ENCODE measurements at regions not wholly inside any gene's neighbourhood (a gene's known extent, or its start where the extent isn't known, plus 50 kb on each side); places are given as distances from the start of the nearest gene placed in this dataset.
"Not testable (repeated sequence)": the region's sequence is repeated elsewhere in the genome, so short reads cannot be mapped to it uniquely, and the experiment has no call there.

DNA sequence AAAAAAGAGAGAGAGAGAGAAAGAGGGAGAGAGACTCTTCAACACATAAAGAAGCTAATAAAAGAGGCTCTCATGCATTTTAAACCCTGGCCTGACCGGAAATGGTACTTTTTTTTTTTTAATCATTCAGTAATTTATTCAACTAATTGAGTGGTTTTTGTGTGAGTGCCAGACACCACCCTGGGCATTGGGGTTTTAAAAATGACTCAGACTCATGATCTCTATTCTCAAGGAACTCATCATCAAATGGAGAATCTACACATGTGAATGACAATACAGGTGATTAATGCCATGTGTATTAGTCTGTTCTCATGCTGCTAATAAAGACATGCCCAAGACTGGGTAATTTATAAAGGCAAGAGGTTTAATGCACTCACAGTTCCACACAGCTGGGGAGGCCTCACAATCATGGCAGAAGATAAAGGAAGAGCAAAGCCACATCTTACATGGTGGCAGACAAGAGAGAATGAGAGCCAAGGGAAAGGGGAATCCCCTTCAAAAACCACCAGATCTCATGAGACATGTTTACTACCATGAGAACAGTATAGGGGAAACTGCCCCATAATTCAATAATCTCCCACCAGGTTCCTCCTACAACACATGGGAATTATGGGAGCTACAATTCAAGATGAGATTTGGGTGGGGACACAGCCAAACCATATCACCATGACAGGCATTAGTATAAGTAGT lies 158.5 kb upstream of the AUTS2 start:
- TF ChIP-seq, protein P1, sequence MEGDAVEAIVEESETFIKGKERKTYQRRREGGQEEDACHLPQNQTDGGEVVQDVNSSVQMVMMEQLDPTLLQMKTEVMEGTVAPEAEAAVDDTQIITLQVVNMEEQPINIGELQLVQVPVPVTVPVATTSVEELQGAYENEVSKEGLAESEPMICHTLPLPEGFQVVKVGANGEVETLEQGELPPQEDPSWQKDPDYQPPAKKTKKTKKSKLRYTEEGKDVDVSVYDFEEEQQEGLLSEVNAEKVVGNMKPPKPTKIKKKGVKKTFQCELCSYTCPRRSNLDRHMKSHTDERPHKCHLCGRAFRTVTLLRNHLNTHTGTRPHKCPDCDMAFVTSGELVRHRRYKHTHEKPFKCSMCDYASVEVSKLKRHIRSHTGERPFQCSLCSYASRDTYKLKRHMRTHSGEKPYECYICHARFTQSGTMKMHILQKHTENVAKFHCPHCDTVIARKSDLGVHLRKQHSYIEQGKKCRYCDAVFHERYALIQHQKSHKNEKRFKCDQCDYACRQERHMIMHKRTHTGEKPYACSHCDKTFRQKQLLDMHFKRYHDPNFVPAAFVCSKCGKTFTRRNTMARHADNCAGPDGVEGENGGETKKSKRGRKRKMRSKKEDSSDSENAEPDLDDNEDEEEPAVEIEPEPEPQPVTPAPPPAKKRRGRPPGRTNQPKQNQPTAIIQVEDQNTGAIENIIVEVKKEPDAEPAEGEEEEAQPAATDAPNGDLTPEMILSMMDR (IDR thresholded peaks at IDR 0.05) = no peak
- H3K9me3 ChIP-seq = no peaks in the 10 kb centered on the region
- intact Hi-C loops (cut with DNase I; ENCODE audit: low total_unique reads) = no loop called here
- peaks cover 0 to 7% of the 10 kb centered on the region in 2 donors for H3K27me3 ChIP-seq
- H3K27ac ChIP-seq = no peak overlapping the region
- H3K4me3 ChIP-seq = no peak overlapping the region
- no peaks in the 10 kb centered on the region for H3K36me3 ChIP-seq
- no peak for DNase-seq
- no peaks in the 10 kb centered on the region for H3K4me1 ChIP-seq

DNA sequence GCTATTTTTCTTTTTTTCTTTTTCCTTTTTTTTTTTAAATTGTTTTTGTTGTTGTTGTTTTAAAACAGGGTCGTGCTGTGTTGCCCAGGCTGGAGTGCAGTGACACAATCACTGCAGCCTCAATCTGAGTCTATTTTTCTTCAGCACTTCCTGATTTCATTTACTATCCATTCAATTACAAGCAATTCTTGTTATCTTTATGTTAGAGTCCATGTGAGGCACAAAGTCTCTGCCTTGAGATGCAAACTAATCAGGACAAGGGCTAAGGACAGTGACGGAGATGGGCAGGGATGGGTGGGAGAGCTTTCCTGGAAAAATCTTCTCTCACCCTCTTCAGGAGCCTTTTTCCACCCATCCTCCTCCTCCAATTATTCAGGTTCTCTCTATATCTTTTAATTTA lies 157.3 kb upstream of the AUTS2 start:
- intact Hi-C loops (cut with DNase I; ENCODE audit: low total_unique reads) = no loop called here
- Histone ChIP-seq H3K27ac (no peak overlapping the region), H3K27me3 (peaks cover 0 to 4% of the 10 kb centered on the region in 2 donors), H3K36me3 (no peaks in the 10 kb centered on the region), H3K4me3 (no peak overlapping the region), H3K4me1 (no peaks in the 10 kb centered on the region), H3K9me3 (no peaks in the 10 kb centered on the region)
- TF ChIP-seq, protein P1 (IDR thresholded peaks at IDR 0.05) = no peak
- no peak for DNase-seq

DNA sequence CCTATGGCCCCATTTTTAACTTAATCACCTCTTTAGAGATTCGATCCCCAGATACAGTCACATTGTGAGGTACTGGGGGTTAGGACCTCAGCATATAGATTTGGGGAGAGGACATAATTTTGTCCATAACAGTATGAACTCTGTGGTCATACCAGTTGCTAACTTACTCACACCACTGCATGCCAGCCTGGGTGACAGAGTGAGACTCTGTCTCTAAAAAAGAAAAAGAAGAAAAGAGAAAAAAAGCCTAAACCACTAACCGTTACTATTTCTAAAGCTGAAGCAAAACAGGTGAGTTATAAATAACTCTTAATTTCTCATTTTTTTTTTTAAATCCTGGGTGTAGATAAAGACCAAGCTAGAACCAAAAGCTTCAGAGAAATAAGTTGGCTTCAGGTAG lies 155.1 kb upstream of the AUTS2 start:
- TF ChIP-seq, protein P1 (IDR thresholded peaks at IDR 0.05) = no peak
- no peak overlapping the region for H3K27ac ChIP-seq
- peaks cover 0 to 9% of the 10 kb centered on the region in 2 donors for H3K27me3 ChIP-seq
- intact Hi-C loops (cut with DNase I; ENCODE audit: low total_unique reads) = no loop called here
- H3K4me1 ChIP-seq = no peaks in the 10 kb centered on the region
- no peak overlapping the region for H3K4me3 ChIP-seq
- H3K36me3 ChIP-seq = no peaks in the 10 kb centered on the region
- H3K9me3 ChIP-seq = no peaks in the 10 kb centered on the region
- DNase-seq = no peak

DNA sequence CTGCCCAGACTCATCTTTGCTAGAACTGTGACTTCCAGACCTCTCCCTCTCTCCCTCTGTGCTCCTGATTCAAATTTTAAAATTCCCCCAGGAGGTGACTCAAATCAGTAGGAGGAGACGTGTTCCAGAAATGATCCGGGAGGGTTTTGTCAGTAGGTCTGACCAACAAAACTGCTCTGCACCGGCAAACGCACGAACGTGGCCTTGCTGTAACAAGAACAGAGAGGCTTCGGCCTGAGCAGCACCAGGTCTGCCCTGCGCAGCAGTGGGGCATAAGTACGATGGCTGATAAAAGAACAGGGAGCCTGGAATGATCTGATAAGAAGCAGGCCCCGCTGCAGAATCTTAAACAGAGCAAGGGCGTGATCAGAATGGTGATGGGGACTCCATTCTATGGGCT lies 152.7 kb upstream of the AUTS2 start:
- no peaks in the 10 kb centered on the region for H3K4me1 ChIP-seq
- intact Hi-C loops (cut with DNase I; ENCODE audit: low total_unique reads) = no loop called here
- no peaks in the 10 kb centered on the region for H3K36me3 ChIP-seq
- H3K27ac ChIP-seq = no peak overlapping the region
- no peak overlapping the region for H3K4me3 ChIP-seq
- no peaks in the 10 kb centered on the region for H3K9me3 ChIP-seq
- TF ChIP-seq, protein P1 (IDR thresholded peaks at IDR 0.05) = no peak
- DNase-seq = no peak
- peaks cover 0 to 9% of the 10 kb centered on the region in 2 donors for H3K27me3 ChIP-seq

DNA sequence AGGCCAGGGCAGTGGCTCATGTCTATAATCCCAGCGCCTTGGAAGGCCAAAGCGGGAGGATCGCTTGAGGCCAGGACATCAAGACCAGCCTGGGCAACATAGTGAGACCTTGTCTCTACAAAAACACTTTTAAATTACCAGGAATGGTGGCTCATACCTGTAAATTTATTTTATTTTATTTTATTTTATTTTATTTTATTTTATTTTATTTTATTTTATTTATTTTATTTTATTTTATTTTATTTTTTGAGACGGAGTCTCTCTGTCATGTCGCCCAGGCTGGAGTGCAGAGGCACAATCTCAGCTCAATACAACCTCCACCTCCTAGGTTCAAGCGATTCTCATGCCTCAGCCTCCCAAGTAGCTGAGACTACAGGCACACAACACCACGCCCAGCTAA lies 152.1 kb upstream of the AUTS2 start:
- H3K36me3 ChIP-seq; H3K4me1 ChIP-seq; H3K27me3 ChIP-seq; H3K27ac ChIP-seq; H3K9me3 ChIP-seq; H3K4me3 ChIP-seq; DNase-seq; intact Hi-C loops (cut with DNase I; ENCODE audit: low total_unique reads): not testable (repeated sequence)

DNA sequence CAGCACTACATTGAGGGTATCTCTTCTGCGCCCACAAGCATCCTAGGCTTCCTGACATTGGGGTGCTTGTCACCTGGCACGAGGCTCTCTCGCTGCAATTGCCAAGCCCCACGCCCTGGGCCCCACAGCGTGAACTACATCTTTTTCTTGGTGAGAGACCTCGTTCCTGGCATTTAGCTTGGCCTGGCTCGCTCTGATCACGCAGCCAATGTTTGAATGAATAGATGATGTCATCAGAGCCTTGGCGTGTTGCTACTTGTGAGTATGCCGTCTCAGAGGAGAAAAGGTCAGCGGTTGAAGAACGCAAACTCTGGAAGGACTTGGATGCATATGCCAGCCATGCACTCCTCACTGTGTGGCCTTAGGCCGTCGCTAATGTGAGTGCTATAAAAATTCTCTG lies 150.2 kb upstream of the AUTS2 start:
- Histone ChIP-seq H3K9me3 (no peaks in the 10 kb centered on the region), H3K27ac (no peak overlapping the region), H3K4me1 (no peaks in the 10 kb centered on the region), H3K36me3 (no peaks in the 10 kb centered on the region), H3K27me3 (peaks cover 0 to 5% of the 10 kb centered on the region in 2 donors), H3K4me3 (no peak overlapping the region)
- DNase-seq = peak in 1 of 2 donors; percentile 54
- TF ChIP-seq, protein P1 (IDR thresholded peaks at IDR 0.05) = no peak
- intact Hi-C loops (cut with DNase I; ENCODE audit: low total_unique reads) = no loop called here
